ENCODE measurements at regions not wholly inside any gene's neighbourhood (a gene's known extent, or its start where the extent isn't known, plus 50 kb on each side); places are given as distances from the start of the nearest gene placed in this dataset.

- H3K27ac ChIP-seq (ENCODE audit: low read depth in 1 of 2, low read length in 1 of 2): no peak overlapping the region
- DNase-seq (ENCODE audit: low read depth in 6 of 9, low spot score in 9 of 9): no peak
- H3K9me3 ChIP-seq (ENCODE audit: control insufficient read depth in 2 of 2, insufficient read depth in 1 of 2, low read length in 1 of 2): no peaks in the 10 kb centered on the region
- H3K4me3 ChIP-seq (ENCODE audit: low read length in 2 of 2): no peak overlapping the region
- no peaks in the 10 kb centered on the region for H3K36me3 ChIP-seq (ENCODE audit: control insufficient read depth in 2 of 2, insufficient read depth in 2 of 2, low read length in 1 of 2)
- 85% methylated on average over 4 of the region's 4 CpGs for WGBS
- H3K4me1 ChIP-seq (ENCODE audit: control insufficient read depth in 2 of 2, insufficient read depth in 2 of 2, low read length in 2 of 2): no peaks in the 10 kb centered on the region
- no peaks in the 10 kb centered on the region for H3K27me3 ChIP-seq (ENCODE audit: control insufficient read depth in 2 of 2, insufficient read depth in 1 of 2, low read length in 1 of 2)
Measured at GRCh38 chr3:162742159-162742717, 1245.6 kb downstream of the OTOL1 start.

GRCh38 chr3:162743091-162743490 lies 1246.5 kb downstream of the OTOL1 start:
- Histone ChIP-seq H3K27ac (ENCODE audit: low read depth in 1 of 2, low read length in 1 of 2) (no peak overlapping the region), H3K27me3 (ENCODE audit: control insufficient read depth in 2 of 2, insufficient read depth in 1 of 2, low read length in 1 of 2) (no peaks in the 10 kb centered on the region), H3K9me3 (ENCODE audit: control insufficient read depth in 2 of 2, insufficient read depth in 1 of 2, low read length in 1 of 2) (no peaks in the 10 kb centered on the region), H3K4me1 (ENCODE audit: control insufficient read depth in 2 of 2, insufficient read depth in 2 of 2, low read length in 2 of 2) (no peaks in the 10 kb centered on the region), H3K4me3 (ENCODE audit: low read length in 2 of 2) (no peak overlapping the region), H3K36me3 (ENCODE audit: control insufficient read depth in 2 of 2, insufficient read depth in 2 of 2, low read length in 1 of 2) (no peaks in the 10 kb centered on the region)
- DNase-seq (ENCODE audit: low read depth in 6 of 9, low spot score in 9 of 9): no peak

GRCh38 chr3:162760789-162761188 lies 1264.2 kb downstream of the OTOL1 start:
- no peaks in the 10 kb centered on the region for H3K36me3 ChIP-seq (ENCODE audit: control insufficient read depth in 2 of 2, insufficient read depth in 2 of 2, low read length in 1 of 2)
- H3K4me1 ChIP-seq (ENCODE audit: control insufficient read depth in 2 of 2, insufficient read depth in 2 of 2, low read length in 2 of 2): no peaks in the 10 kb centered on the region
- H3K9me3 ChIP-seq (ENCODE audit: control insufficient read depth in 2 of 2, insufficient read depth in 1 of 2, low read length in 1 of 2): no peaks in the 10 kb centered on the region
- H3K4me3 ChIP-seq (ENCODE audit: low read length in 2 of 2): no peak overlapping the region
- no peaks in the 10 kb centered on the region for H3K27me3 ChIP-seq (ENCODE audit: control insufficient read depth in 2 of 2, insufficient read depth in 1 of 2, low read length in 1 of 2)
- H3K27ac ChIP-seq (ENCODE audit: low read depth in 1 of 2, low read length in 1 of 2): no peak overlapping the region
- no peak for DNase-seq (ENCODE audit: low read depth in 6 of 9, low spot score in 9 of 9)
- 87% methylated on average over 2 of the region's 2 CpGs for WGBS

GRCh38 chr3:162764051-162764807 lies 1267.6 kb downstream of the OTOL1 start:
- Histone ChIP-seq H3K27ac (ENCODE audit: low read depth in 1 of 2, low read length in 1 of 2) (no peak overlapping the region), H3K4me1 (ENCODE audit: control insufficient read depth in 2 of 2, insufficient read depth in 2 of 2, low read length in 2 of 2) (no peaks in the 10 kb centered on the region), H3K36me3 (ENCODE audit: control insufficient read depth in 2 of 2, insufficient read depth in 2 of 2, low read length in 1 of 2) (no peaks in the 10 kb centered on the region), H3K9me3 (ENCODE audit: control insufficient read depth in 2 of 2, insufficient read depth in 1 of 2, low read length in 1 of 2) (no peaks in the 10 kb centered on the region), H3K27me3 (ENCODE audit: control insufficient read depth in 2 of 2, insufficient read depth in 1 of 2, low read length in 1 of 2) (no peaks in the 10 kb centered on the region), H3K4me3 (ENCODE audit: low read length in 2 of 2) (no peak overlapping the region)
- no peak for DNase-seq (ENCODE audit: low read depth in 6 of 9, low spot score in 9 of 9)
- WGBS: 86% methylated on average over 4 of the region's 4 CpGs

- Histone ChIP-seq H3K4me3 (ENCODE audit: low read length in 2 of 2) (no peak overlapping the region), H3K27me3 (ENCODE audit: control insufficient read depth in 2 of 2, insufficient read depth in 1 of 2, low read length in 1 of 2) (no peaks in the 10 kb centered on the region), H3K4me1 (ENCODE audit: control insufficient read depth in 2 of 2, insufficient read depth in 2 of 2, low read length in 2 of 2) (no peaks in the 10 kb centered on the region), H3K27ac (ENCODE audit: low read depth in 1 of 2, low read length in 1 of 2) (no peak overlapping the region), H3K36me3 (ENCODE audit: control insufficient read depth in 2 of 2, insufficient read depth in 2 of 2, low read length in 1 of 2) (no peaks in the 10 kb centered on the region), H3K9me3 (ENCODE audit: control insufficient read depth in 2 of 2, insufficient read depth in 1 of 2, low read length in 1 of 2) (no peaks in the 10 kb centered on the region)
- DNase-seq (ENCODE audit: low read depth in 6 of 9, low spot score in 9 of 9): no peak
Measured at GRCh38 chr3:162764808-162765071, 1268.1 kb downstream of the OTOL1 start.

GRCh38 chr3:162765524-162765923 lies 1268.9 kb downstream of the OTOL1 start:
- H3K4me3 ChIP-seq (ENCODE audit: low read length in 2 of 2): no peak overlapping the region
- no peaks in the 10 kb centered on the region for H3K4me1 ChIP-seq (ENCODE audit: control insufficient read depth in 2 of 2, insufficient read depth in 2 of 2, low read length in 2 of 2)
- no peak for DNase-seq (ENCODE audit: low read depth in 6 of 9, low spot score in 9 of 9)
- H3K36me3 ChIP-seq (ENCODE audit: control insufficient read depth in 2 of 2, insufficient read depth in 2 of 2, low read length in 1 of 2): no peaks in the 10 kb centered on the region
- WGBS: 90% methylated on average over 3 of the region's 3 CpGs
- no peak overlapping the region for H3K27ac ChIP-seq (ENCODE audit: low read depth in 1 of 2, low read length in 1 of 2)
- H3K27me3 ChIP-seq (ENCODE audit: control insufficient read depth in 2 of 2, insufficient read depth in 1 of 2, low read length in 1 of 2): no peaks in the 10 kb centered on the region
- H3K9me3 ChIP-seq (ENCODE audit: control insufficient read depth in 2 of 2, insufficient read depth in 1 of 2, low read length in 1 of 2): no peaks in the 10 kb centered on the region

GRCh38 chr3:162769564-162769963 lies 1273.0 kb downstream of the OTOL1 start:
- Histone ChIP-seq H3K4me1 (ENCODE audit: control insufficient read depth in 2 of 2, insufficient read depth in 2 of 2, low read length in 2 of 2) (no peaks in the 10 kb centered on the region), H3K27me3 (ENCODE audit: control insufficient read depth in 2 of 2, insufficient read depth in 1 of 2, low read length in 1 of 2) (no peaks in the 10 kb centered on the region), H3K4me3 (ENCODE audit: low read length in 2 of 2) (no peak overlapping the region), H3K36me3 (ENCODE audit: control insufficient read depth in 2 of 2, insufficient read depth in 2 of 2, low read length in 1 of 2) (no peaks in the 10 kb centered on the region), H3K9me3 (ENCODE audit: control insufficient read depth in 2 of 2, insufficient read depth in 1 of 2, low read length in 1 of 2) (no peaks in the 10 kb centered on the region), H3K27ac (ENCODE audit: low read depth in 1 of 2, low read length in 1 of 2) (no peak overlapping the region)
- no peak for DNase-seq (ENCODE audit: low read depth in 6 of 9, low spot score in 9 of 9)

- Histone ChIP-seq H3K27ac (ENCODE audit: low read depth in 1 of 2, low read length in 1 of 2) (no peak overlapping the region), H3K9me3 (ENCODE audit: control insufficient read depth in 2 of 2, insufficient read depth in 1 of 2, low read length in 1 of 2) (no peaks in the 10 kb centered on the region), H3K4me1 (ENCODE audit: control insufficient read depth in 2 of 2, insufficient read depth in 2 of 2, low read length in 2 of 2) (no peaks in the 10 kb centered on the region), H3K27me3 (ENCODE audit: control insufficient read depth in 2 of 2, insufficient read depth in 1 of 2, low read length in 1 of 2) (no peaks in the 10 kb centered on the region), H3K36me3 (ENCODE audit: control insufficient read depth in 2 of 2, insufficient read depth in 2 of 2, low read length in 1 of 2) (no peaks in the 10 kb centered on the region), H3K4me3 (ENCODE audit: low read length in 2 of 2) (no peak overlapping the region)
- 87% methylated on average over 2 of the region's 2 CpGs for WGBS
- no peak for DNase-seq (ENCODE audit: low read depth in 6 of 9, low spot score in 9 of 9)
Measured at GRCh38 chr3:162770551-162770950, 1273.9 kb downstream of the OTOL1 start.

- no peaks in the 10 kb centered on the region for H3K9me3 ChIP-seq (ENCODE audit: control insufficient read depth in 2 of 2, insufficient read depth in 1 of 2, low read length in 1 of 2)
- H3K36me3 ChIP-seq (ENCODE audit: control insufficient read depth in 2 of 2, insufficient read depth in 2 of 2, low read length in 1 of 2): no peaks in the 10 kb centered on the region
- no peak overlapping the region for H3K27ac ChIP-seq (ENCODE audit: low read depth in 1 of 2, low read length in 1 of 2)
- no peaks in the 10 kb centered on the region for H3K4me1 ChIP-seq (ENCODE audit: control insufficient read depth in 2 of 2, insufficient read depth in 2 of 2, low read length in 2 of 2)
- H3K27me3 ChIP-seq (ENCODE audit: control insufficient read depth in 2 of 2, insufficient read depth in 1 of 2, low read length in 1 of 2): no peaks in the 10 kb centered on the region
- WGBS: 97% methylated on average over 1 of the region's 1 CpG
- no peak overlapping the region for H3K4me3 ChIP-seq (ENCODE audit: low read length in 2 of 2)
- DNase-seq (ENCODE audit: low read depth in 6 of 9, low spot score in 9 of 9): no peak
Measured at GRCh38 chr3:162774613-162775100, 1278.0 kb downstream of the OTOL1 start.
